C4-2B (cell line): ENCODE measurements at regions not wholly inside any gene's neighbourhood (a gene's known extent, or its start where the extent isn't known, plus 50 kb on each side); places are given as distances from the start of the nearest gene placed in this dataset.

Source experiments
- ZFX ChIP-seq: fragments of 450-650 bp; IDR thresholded peaks from 2 replicates; pipeline ENCODE4 v1.6.1; 2017
- TF ChIP-seq, protein P1 (sequence below): fragments of 450-650 bp; conservative IDR thresholded peaks from 2 replicates; pipeline ENCODE4 v1.5.1; 2017; ENCODE audit warnings: mild to moderate bottlenecking

- TF ChIP-seq, protein P1, sequence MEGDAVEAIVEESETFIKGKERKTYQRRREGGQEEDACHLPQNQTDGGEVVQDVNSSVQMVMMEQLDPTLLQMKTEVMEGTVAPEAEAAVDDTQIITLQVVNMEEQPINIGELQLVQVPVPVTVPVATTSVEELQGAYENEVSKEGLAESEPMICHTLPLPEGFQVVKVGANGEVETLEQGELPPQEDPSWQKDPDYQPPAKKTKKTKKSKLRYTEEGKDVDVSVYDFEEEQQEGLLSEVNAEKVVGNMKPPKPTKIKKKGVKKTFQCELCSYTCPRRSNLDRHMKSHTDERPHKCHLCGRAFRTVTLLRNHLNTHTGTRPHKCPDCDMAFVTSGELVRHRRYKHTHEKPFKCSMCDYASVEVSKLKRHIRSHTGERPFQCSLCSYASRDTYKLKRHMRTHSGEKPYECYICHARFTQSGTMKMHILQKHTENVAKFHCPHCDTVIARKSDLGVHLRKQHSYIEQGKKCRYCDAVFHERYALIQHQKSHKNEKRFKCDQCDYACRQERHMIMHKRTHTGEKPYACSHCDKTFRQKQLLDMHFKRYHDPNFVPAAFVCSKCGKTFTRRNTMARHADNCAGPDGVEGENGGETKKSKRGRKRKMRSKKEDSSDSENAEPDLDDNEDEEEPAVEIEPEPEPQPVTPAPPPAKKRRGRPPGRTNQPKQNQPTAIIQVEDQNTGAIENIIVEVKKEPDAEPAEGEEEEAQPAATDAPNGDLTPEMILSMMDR = no peak
- TF ChIP-seq ZFX = no peak
Observed at GRCh38 chr13:88806438-88806837, 1135.3 kb downstream of the SLITRK5 start.
